ENCODE measurements at regions not wholly inside any gene's neighbourhood (a gene's known extent, or its start where the extent isn't known, plus 50 kb on each side); places are given as distances from the start of the nearest gene placed in this dataset.

- no peak for DNase-seq (ENCODE audit: low read depth)
These were observed 263.1 kb upstream of the PSMD7 start for GRCh38 chr16:74033441-74033995.

GRCh38 chr16:74031551-74031950 lies 265.1 kb upstream of the PSMD7 start:
- no peak for DNase-seq (ENCODE audit: low read depth)

GRCh38 chr16:74030000-74030706 lies 266.5 kb upstream of the PSMD7 start:
- no peak for DNase-seq (ENCODE audit: low read depth)

DNA sequence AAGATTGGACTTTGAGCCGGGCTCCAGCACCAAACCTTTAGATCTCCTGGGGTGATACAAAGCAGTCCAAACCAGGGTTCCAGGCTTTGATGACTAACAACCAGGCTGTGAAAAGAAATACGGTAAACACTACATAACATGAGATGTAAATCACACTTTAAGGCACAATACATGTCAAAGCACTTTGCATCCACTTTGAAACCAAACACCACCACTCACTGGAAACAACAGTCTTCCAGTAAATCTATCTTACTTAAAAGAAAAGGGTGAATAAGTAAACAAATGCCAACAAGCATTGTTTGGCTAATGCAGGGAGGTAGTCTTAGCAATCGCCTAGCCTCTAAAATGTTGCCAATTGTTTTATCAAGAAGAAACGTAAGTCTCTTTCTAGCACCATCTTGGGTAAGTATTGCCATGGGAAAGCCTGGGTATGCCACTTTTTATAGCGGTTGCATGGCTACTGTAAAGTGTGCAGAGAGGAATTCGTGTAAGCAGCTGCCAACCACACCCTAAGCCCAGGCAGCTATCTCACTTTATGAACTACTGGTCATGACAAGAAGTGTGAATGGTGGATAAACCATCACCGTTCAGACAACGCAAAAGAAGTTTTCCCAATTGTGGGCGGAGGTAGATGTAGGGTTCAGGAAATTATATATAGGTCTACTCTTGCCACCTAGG lies 267.4 kb upstream of the PSMD7 start:
- DNase-seq (ENCODE audit: low read depth), result no peak

DNA sequence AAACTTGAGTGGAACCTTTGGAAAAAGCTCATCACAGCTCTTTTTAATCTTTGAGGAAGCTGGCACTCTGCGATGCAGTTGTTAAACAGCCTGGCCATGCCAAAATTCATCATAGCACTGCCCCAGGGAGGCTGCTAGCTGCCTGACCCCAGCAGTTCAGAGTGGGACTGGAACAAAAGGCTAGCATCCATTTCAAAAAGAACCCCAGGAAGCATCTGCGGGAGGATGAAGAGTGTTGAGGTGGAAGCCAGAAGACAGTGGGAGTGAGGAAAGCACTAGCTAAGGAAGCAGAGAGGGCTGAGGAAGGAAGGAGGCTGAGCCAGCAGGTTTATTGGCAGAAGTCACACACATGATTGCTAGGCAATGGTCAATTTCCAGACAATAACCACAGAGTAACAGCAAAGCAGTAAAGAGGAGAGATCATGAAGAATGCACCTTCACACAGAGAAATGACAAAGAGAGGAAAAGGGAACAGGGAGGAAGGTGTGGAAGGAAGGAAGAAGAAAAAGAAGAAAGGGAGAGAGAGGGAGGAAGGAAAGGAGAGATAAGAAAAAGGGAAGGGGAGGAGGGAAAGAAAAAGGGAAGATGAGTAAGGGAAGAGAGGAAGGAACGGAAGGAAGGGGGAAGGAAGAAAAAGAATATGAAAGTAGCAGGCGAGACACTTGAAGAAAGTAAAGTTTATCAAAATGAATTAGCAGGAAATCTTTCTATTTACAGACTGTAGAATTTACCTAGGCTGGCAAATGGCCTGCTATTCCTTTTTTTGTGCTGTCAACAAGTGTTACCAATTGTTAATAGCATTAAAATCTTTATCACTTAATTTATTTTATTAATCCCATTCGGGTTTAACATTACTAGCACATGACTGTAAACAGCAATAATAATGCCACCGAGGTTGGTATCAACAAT lies 270.0 kb upstream of the PSMD7 start:
- no peak for DNase-seq (ENCODE audit: low read depth)

- no peak for DNase-seq (ENCODE audit: low read depth)
These were observed 271.7 kb upstream of the PSMD7 start for GRCh38 chr16:74024953-74025352.

DNA sequence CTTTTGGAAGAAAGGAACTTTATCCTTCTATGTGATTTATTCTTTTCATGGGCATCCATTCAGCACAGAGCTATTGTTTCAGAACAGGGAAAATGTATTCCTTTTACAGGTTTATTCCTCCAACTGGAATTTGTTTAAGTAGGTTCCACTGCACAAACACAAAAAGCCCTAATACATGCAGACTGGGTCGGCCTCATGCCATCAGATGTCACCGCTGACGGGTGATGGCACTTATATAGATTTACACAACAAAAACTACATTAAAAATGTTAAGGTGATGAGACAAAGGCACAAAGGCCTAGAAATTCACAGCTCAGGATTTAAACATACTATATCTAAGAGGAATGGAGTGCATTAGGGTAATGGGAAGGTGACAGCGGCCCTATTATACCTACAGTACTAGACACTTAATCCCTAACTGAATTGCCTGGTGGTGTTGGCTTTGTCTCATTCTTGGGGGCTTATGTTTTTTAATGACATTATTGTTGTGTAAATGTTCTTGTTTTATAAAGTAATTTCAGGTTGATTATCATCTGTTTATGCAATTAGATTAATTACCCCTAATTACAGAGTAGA lies 276.4 kb upstream of the PSMD7 start:
- DNase-seq (ENCODE audit: low read depth), result no peak

- no peak for DNase-seq (ENCODE audit: low read depth)
These were observed 277.0 kb upstream of the PSMD7 start for GRCh38 chr16:74019612-74020011.

- DNase-seq (ENCODE audit: low read depth), result no peak
These were observed 280.7 kb upstream of the PSMD7 start for GRCh38 chr16:74015953-74016352.

DNA sequence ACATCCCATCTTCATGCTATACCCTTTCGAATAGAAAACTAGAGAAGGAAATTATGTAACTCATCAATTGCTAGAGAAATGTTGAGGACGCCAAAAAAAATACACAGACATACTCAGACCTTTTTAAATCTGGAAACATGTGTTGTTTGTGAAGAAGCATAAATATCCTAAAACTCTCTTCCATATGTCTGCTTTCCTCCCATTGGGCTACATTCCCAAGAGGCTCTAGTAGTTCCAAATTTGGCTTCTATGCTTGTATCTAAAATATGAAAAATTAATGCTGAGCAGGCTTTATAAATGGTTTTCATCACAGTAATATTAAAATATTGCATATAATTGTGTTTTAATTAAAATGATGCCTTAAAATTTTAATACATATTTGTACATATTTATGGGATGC lies 297.9 kb upstream of the PSMD7 start:
- DNase-seq (ENCODE audit: low read depth), result no peak

DNA sequence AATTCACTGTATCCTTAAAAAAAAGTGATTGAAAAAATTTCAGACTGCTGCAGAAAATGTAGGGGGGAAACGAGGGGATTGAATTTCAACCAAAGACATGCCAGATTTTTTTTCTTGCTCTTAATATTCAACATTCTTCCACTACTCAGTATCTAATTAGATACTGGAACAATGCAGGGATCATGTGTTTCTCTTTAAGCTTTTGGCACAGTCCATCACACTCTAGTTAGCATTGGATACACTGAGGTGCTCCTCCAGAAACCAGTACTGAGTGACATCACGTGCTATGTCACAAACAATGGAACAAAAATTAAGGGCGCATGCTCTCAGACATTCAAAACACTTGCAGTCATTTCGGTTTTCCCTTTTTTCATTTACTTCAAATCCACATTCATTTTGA lies 298.6 kb upstream of the PSMD7 start:
- DNase-seq (ENCODE audit: low read depth), result no peak

DNA sequence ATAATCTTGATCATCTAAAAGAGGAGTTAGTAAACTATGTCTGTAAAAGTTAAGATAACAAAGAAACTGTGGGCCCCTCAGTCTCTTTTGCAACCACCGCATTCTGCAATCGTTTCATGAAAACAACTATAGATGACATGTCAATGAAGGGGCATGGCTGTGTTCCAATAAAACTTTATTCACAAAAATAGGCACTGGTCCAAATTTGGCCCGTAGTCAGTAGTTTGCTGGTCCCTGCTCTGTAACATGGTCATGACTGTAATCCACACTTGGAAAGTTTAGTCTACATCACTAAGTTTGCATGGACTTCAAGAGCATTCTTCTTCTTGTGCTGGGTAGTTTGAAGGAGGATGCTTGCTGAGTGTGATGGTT lies 299.3 kb upstream of the PSMD7 start:
- DNase-seq (ENCODE audit: low read depth), result no peak

DNA sequence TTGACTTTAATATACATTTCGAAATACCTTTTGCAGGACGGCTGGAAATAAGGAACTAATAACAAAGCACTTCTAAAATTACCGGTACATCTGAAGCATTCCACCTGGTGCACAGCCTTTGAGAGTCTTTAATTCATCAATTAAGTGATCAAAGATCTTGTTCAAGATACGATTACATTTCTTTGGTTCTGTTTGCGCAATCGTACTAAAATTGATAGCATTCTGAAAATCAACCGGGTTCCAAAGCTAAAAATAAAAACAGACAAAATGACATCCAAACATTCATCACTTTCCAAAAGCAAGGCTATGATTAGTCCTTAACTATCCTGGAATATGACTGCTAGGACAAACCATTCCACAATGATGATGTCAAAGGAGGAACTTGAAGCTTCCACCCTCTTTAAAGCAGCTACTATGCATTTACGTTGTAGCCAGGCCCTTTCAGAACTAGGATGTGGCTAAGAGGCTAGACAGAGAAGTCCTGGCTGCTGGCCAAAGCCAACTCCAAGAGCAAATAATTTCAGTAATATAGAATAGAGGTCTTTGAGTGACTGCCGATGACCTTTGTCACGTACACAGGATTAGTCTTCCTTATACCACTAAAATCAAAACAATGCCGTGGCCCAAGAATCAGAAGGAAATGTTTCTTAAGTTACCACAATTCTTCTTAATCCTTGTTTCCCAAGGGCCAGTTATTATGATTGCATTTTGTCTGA lies 299.8 kb upstream of the PSMD7 start:
- peak; percentile 17 for DNase-seq (ENCODE audit: low read depth)

DNA sequence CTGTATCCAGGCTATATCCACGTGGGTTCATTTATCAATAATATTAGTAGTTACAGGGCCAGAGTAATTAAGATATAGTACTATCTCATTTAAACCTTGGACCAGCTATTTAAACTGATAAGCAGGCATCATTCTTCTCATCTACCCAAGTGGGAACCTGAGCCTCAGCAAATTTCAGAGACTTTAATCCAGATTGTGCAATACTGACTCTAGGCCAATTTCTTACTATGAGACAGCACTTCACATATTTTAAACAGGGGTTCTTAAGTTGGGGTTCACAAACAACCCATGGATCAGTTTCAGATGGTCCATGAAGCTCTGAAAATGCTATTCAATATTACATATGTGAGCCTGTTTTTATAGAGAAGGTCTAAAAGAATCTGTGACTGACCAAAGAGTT lies 302.7 kb upstream of the PSMD7 start:
- DNase-seq (ENCODE audit: low read depth), result no peak

DNA sequence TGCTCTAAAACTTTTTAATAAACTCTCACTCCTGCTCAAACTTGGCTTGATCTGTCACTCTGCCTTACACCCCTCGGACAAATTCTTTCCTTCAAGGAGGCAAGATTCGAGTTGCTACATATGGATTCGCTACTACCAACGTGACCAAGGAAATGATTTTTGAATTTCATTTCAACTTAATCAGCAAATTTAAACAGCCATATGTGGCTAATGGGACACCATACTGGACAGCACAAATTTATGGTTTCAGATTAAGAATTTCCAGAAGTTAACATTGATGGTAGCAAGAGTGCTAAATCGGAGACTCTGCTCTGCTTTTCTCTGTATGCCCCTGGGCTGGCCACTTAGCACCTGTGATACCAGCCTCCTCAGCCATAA lies 318.2 kb upstream of the PSMD7 start:
- no peak for DNase-seq (ENCODE audit: low read depth)

GRCh38 chr16:73976644-73977043 lies 320.0 kb upstream of the PSMD7 start:
- no peak for DNase-seq (ENCODE audit: low read depth)

- DNase-seq (ENCODE audit: low read depth), result no peak
These were observed 323.4 kb upstream of the PSMD7 start for GRCh38 chr16:73973174-73973573.

GRCh38 chr16:73966851-73967250 lies 329.8 kb upstream of the PSMD7 start:
- DNase-seq (ENCODE audit: low read depth), result no peak

DNA sequence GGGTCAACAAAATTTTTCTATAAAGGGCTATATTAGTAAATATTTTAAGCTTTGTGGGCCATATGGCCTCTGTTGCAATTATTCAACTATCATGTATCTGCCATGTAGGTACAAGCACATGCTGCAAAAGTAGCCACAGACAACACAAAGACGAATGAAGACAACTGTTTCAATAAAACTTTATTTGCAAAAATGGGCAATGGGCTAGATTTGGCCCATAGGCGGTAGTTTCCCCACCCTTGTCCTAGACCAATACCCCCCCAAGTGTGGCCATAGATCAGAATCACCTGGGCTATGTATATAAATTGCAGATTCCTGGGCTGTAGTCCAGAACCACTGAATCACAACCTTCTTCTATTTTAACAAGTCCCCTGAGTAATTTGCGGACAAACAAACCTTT lies 331.0 kb upstream of the PSMD7 start:
- no peak for DNase-seq (ENCODE audit: low read depth)

DNA sequence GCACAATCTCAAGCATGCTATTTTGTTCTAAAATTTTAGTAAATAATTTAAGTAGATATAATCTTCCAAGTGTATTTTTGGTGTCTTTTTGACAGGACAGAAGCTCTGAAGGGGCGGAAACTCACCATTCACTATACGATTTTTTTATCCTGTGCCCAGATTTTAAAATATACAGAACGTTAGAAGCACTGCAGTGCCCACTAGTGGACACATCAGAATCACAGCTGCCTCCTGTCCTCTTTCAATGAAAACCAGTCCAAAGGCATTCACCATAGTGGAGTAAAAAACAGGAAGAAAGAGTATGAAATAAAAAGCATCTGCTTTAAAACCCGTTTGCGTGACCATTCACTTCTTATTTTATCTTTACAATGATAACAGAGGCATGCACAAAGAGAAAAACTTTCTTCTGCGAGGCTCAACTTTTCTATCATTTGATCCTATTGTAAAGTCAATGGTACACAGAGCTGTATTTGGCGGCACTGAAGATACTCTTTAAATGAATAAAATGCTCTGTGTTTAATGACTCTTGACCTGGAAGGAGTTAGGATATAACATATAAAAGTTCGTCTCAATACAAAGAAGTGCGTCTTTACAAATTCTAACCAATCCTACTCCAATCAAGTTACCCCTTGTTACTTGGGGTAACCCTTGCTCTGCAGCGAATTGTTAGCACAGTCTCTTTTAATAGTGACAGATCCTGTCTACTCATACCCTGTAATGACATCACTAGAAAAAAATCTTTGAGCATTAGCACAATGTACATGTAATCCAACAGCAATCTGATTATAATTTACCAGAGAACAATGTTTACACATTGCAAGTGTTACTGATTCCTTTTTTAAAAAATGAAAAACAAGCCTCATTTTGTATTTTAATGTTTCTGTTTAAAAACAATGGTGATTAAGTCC lies 339.8 kb upstream of the PSMD7 start:
- DNase-seq (ENCODE audit: low read depth), result peak; percentile 56

All from Daoy (cell line).